NOMO-1 treated with DMSO at 0.1 percent for 48 hours (cell line): ENCODE measurements at regions not wholly inside any gene's neighbourhood (a gene's known extent, or its start where the extent isn't known, plus 50 kb on each side); places are given as distances from the start of the nearest gene placed in this dataset.

Experiments used
- DNase-seq: peaks from one replicate; lab custom pipeline; 2025; ENCODE audit not compliant: unreplicated experiment; lab: John Stamatoyannopoulos, UW

DNA sequence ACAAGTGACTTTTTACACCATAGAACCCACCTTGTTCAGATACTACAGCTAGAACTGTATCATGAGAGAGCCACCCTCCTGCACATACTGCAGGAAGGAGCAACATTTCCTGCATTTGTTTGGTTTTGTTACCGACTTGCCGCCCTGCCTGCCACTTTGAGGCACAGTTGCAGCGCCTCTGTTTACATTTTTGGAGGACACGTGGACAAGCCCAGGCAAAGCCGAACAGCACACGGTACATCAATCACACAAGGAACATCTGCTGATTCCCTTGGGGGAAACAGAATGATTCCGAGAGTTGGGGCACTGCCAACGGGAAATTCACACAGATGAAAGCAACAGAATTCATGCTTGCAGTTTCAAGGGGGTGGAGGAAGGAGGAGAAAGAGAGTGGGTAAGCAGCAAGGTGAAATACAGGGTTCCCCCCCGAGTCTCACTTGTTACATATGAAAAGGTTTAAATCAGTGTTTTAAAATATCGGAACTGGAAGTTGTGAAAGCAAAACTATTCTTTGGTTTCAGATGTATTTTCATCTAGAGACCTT, 110.7 kb downstream of the BTG1 start:
- peak; percentile 28 for DNase-seq

DNA sequence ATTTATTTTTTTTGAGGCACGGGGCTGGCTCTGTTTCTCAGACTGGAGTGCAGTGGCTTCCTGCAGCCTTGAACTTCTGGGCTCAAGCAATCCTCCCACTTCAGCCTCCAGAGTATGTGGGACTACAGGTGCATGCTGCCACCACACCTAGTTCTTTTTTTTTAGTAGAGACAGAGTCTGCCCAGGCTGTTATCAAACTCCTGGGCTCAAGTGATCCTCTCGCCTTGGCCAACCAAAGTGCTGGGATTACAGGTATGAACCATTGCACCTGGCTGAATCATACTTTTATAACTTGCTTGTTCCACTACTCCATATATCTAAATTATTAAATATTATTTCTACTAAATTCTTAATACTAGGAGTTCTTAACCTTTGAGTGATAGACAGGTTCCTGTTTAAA, 111.6 kb downstream of the BTG1 start:
- DNase-seq: no peak

DNA sequence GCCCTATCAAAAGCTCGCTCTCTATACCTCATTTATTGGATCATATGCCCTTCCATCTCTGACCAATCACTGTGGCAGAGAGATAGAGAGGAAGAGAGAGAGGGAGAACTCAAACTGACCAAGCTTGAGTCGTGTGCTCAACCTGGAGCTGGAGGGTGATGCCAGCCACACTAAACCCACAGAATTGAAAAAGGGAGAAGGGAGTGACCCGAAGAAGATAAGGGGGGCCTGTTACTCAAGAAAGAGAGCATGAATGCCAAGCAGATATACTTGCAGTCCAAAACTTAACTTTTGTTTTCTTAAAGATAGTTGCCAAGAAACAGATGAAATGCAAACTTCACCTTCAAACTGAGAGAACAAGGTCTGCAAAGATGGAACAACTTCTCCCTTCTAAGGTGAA, 112.7 kb downstream of the BTG1 start:
- DNase-seq: no peak

DNA sequence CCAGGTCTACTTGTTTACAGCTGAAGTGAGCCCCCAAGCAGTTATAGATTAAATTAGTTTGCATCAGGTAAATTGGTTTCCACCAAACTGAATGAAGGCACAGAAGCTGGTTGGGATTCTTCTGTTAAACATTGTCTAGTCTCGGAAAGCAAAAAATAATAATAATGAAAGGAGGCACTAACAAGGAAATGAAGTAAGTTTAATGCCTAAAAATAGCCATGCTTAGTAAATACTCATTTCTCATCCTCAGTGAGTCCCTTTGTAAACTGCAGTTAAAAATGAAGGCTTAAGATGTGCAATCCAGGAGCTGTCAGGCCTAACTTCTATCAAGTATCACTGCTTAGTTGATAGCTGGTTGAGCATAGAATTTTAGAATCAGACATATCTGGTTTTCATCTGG, 113.5 kb downstream of the BTG1 start:
- DNase-seq: no peak

DNA sequence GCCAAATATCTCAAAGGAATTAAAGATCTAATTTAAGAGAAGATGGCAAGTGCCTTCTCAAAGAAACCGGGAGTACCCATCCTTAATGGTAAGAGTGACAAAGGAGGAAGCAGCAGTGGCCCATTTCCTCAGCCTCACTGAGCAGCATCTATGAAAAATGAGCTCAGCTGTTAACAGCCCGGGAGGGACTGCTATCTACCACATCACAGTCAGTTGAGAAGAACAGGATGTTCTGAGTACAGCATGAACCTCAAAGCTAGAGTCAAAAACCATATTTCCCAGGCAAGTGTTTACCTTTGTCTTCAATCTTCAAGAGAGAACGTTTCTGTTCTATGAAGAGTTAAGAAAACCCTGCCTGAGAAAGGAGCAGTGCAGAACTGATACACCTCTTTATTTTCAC, 115.0 kb downstream of the BTG1 start:
- DNase-seq: peak; percentile 16

DNA sequence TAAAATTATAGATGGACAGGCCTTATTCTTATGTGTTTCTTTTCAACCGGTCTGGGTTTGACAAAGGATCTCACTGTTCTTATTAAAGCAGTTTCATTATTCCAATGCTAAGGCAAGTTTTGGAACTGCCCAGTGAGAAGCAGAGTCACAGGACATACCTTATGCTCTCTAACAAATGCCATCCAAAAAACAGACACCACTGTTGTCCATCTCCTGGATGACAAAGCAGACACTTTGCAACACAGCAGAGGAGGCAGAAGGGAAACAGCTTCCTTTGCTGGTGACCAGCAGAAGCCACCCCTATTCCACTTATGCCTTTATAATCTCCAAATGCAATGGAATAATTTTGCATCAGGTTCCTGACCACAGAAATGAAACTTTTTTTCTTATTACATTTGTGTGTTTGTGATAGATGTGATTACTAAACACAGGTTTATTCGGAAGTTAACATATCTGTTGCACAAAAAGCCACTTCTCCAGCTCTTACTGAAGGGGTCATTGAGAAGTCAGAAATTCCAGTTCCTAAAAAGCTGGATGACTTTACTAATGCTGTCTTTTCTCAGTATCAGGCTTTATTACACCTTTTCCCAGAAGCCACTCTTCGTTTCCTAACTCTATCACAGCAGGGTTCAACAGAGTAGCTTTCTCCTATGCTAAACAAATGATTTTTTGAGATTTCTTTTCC, 115.6 kb downstream of the BTG1 start:
- no peak for DNase-seq

DNA sequence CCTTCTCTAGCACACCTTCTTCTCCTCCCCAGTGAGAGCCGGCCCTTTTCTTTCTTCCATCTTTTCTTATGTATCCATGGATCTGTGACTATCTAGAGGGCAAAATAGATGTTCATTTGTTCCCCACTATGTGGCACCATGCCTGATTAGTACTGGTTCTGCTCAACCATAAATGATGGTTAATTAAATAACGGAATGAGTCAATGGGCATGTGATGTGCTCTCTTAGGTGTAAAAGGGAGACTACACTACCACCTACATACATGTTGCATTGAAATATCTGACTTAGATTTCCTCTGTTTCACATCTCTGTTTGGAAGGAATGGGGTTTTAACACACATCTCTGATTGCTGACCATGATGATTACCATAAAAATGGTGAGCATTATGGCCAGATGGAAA, 116.5 kb downstream of the BTG1 start:
- DNase-seq: no peak

GRCh38 chr12:92028441-92028709, 117.3 kb downstream of the BTG1 start:
- DNase-seq: no peak

- DNase-seq: no peak
Measured at GRCh38 chr12:92027701-92028440, 117.8 kb downstream of the BTG1 start.

DNA sequence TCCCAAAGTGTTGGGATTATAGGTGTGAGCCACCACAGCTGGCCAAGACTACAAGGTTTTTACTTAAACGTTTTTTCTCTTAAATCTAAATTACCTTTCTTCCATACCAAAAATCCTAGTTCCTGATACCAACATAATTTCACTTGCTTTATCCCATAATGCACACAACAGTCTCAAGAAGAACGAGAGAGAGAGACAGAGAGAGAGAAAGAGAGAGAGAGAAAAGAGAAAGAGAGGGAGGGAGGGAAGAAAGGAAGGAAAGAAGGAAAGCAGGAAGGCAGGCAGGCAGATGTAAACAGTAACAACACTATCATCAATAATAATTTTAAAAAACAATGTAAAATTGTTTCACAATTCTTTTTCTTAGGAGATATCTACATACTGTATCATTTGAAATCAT, 118.4 kb downstream of the BTG1 start:
- DNase-seq: no peak

DNA sequence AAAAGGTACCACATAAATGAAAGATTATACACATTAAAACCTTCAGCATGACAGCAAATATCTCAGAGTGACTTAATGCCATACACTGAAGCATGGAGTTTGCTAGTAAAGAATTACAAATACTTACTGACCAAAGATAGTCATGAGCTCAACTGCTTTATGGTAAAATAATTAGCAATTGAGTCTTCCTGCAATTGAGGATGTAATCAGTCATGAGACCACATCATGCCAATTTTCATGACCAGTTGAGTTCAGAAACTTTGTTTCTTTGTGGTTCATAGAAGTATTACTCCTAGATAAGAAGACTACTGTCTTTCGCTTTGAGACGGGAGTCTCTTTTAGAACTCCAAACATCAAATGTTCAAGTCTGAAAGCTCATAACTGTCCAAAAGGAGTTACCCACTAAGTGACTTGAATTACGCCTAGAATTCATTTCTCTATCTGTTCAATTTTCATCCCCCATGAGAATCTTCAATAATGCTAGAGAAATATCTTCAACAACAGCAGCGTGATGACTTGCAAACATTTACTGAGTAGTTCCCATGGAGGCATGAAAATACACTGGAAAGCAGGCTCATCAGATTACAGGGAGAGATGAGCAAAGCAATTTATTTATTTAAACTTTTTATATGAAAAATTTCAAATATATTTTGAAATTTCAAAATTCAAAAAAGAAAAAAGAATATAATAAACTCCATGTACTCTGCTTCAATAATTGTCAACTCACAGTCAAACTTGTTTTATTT, 120.0 kb downstream of the BTG1 start:
- no peak for DNase-seq

- DNase-seq: no peak
Measured at GRCh38 chr12:92022093-92022492, 123.6 kb downstream of the BTG1 start.

DNA sequence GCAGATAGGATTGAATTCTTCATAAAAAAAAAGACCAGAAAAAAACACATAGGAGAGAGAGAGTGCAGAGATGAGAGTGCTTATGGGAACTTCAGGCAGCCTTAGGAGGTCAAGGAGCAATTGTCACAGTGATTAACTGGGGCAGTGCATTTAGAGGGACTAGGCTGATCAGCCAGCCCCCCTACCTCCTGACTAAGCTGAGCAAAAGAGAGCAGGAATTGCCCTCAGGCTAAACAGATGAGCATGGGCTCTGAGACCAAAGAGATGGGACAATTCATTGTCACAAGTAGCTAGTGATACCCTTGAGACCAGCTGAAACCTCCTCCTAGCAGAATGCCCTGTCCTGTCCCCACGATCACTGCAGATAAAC, 124.0 kb downstream of the BTG1 start:
- no peak for DNase-seq

- DNase-seq: no peak
Measured at GRCh38 chr12:92020983-92021665, 124.5 kb downstream of the BTG1 start.

GRCh38 chr12:92019491-92020277, 126.0 kb downstream of the BTG1 start:
- DNase-seq: no peak

- DNase-seq: no peak
Measured at GRCh38 chr12:92012691-92013090, 133.0 kb downstream of the BTG1 start.

- no peak for DNase-seq
Measured at GRCh38 chr12:92010853-92011701, 134.6 kb downstream of the BTG1 start.

DNA sequence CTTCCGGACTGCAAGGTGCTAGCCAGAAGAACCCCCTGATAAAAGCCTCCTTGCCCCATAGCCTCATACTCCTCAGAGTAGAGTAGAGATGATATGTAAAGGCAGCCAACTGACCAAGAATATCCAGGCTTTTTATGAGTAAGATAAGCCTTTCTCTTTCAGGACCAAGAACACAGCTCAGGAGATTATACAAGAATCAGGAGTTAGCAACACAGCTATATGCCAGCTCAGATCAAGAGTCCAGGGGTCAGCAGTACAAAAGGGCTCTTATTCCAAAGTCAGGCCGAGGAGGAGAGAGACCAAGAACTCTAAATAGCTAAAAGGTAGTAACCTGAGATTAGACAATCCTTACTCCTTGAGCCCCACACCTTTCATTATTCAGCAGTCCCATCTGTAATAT, 135.3 kb downstream of the BTG1 start:
- DNase-seq: no peak

GRCh38 chr12:92008345-92008744, 137.3 kb downstream of the BTG1 start:
- no peak for DNase-seq

- no peak for DNase-seq
Measured at GRCh38 chr12:92007787-92008186, 137.9 kb downstream of the BTG1 start.
